ENCODE measurements at regions not wholly inside any gene's neighbourhood (a gene's known extent, or its start where the extent isn't known, plus 50 kb on each side); places are given as distances from the start of the nearest gene placed in this dataset.

DNA sequence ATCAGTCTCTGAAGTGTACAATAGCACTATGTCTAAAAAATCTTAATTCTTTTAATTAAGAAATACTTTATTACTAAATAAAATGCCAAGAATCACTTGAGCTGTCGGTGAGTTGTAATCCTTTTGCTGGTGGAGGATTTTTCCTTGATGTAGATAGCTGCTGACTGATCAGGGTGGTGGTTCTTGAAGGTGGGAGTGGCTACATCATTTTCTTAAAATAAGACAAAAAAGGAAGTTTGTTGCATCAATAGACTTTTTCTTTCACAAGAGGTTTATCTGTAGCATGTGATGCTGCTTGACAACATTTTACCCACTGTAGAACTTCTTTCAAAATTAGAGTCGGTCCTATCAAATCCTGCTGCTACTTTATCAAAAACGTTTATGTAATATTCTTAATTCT, 68.8 kb upstream of the ZC4H2 start:
- TF ChIP-seq, protein P1, sequence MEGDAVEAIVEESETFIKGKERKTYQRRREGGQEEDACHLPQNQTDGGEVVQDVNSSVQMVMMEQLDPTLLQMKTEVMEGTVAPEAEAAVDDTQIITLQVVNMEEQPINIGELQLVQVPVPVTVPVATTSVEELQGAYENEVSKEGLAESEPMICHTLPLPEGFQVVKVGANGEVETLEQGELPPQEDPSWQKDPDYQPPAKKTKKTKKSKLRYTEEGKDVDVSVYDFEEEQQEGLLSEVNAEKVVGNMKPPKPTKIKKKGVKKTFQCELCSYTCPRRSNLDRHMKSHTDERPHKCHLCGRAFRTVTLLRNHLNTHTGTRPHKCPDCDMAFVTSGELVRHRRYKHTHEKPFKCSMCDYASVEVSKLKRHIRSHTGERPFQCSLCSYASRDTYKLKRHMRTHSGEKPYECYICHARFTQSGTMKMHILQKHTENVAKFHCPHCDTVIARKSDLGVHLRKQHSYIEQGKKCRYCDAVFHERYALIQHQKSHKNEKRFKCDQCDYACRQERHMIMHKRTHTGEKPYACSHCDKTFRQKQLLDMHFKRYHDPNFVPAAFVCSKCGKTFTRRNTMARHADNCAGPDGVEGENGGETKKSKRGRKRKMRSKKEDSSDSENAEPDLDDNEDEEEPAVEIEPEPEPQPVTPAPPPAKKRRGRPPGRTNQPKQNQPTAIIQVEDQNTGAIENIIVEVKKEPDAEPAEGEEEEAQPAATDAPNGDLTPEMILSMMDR (conservative IDR thresholded peaks at IDR 0.05 in 1 of 2, IDR thresholded peaks at IDR 0.05 in 1 of 2; ENCODE audit: low read depth in 1 of 2, low read length in 2 of 2) = no peak
- TF ChIP-seq EZH2 (IDR thresholded peaks at IDR 0.05; ENCODE audit: low read length, missing control alignments) = no peak

All from fibroblast of lung (primary cell).